HG02678 (cell line): ENCODE measurements at regions not wholly inside any gene's neighbourhood (a gene's known extent, or its start where the extent isn't known, plus 50 kb on each side); places are given as distances from the start of the nearest gene placed in this dataset.
A peak's percentile ranks its signal among the peaks of the same experiment; 100 is the strongest.
"Not testable (repeated sequence)": the region's sequence is repeated elsewhere in the genome, so short reads cannot be mapped to it uniquely, and the experiment has no call there.

ENCODE experiments used
- ATAC-seq: cut with Tn5 transposase; IDR thresholded peaks from one replicate; pipeline ENCODE4 v1.9.1; 2021; ENCODE audit warnings: mild to moderate bottlenecking, moderate library complexity; ENCODE audit not compliant: unreplicated experiment

DNA sequence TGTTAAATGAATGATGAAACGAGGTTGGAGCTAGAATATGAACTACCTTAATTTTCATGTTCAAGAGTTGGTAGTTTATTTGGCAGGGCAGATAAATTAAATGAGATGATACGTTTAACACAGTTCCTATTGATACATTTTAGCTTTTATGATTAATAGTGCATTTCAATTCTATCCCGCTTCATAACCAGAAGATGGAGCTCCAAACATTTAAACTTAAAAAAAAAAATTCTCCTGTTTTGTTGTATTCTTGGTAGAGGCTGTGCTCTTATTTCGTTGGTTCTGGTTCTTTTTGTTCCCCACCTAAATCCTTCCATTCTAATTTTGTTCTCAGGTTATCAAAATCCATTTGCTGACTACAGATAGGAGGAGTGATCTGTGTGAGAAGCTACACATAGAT lies 71.8 kb upstream of the PTPN13 start:
- ATAC-seq: no peak

DNA sequence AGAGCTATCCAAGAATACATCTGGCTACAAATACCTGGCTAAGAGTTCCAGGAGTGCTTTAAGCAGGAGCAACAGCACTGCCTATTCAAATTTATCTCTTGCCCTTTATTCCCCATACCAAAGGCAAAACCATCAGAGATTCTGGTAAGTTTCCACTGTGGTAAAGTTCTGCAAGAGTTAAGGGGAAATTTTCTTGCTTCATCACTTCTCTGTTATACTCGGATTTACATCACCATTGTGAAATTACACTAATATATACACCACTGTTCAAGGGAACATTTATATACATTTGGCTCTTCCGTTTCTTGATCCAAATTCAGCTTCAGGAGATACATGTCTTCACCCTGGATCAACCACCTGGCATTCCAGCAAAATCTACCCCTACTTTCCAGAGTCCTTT lies 70.8 kb upstream of the PTPN13 start:
- ATAC-seq: no peak

DNA sequence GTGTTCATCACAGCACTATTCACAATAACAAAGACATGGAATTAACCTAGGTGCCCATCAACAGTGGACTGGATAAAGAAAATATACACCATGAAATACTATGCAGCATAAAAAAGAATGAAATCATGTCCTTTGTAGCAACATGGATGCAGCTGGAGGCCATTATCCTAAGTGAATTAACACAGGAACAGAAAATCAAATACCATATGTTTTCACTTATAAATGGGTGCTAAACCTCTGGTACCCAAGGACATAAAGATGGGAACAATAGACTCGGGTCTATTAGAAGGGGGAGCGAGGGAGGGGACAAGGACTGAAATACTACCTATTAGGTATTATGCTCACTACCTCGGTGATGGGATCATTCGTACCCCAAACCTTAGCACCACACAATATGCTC lies 66.4 kb upstream of the PTPN13 start:
- not testable (repeated sequence) for ATAC-seq

DNA sequence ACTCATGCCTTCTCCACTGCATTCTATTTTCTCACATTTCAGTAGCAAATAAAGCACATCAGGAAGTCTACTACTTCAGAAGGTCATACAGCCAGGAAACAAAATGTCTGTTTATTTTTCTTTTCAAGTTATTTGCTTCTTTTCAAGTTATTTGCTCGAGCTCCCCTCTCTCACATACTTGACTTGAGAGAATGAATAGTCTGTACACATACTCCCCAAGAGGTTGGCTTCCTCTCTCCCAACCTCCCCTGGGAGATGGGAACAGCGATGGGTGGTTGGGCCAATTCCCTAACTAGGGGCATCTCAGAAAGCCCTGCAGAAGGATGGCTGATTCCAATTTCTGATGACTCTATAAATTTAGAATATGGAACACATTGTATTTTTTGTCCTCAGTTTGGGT lies 64.7 kb upstream of the PTPN13 start:
- ATAC-seq: no peak

DNA sequence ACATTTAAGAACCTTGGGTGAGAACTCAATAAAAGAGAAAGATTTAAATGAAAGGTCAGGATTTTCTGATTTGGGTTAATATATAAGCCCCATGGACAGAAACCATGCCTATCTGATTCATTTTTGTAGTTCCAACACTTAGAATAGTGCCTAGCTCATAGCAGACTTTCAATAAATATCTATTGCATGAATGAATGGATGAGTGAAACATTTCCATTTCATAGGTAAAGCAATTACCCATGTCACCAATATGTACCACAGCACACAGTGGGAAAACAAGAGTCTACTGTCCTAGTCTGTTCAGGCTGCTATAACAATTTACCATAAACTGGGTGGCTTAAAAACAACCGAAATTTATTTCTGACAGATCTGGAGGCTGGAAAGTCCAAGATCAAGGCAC lies 63.9 kb upstream of the PTPN13 start:
- ATAC-seq: peak; percentile 74

DNA sequence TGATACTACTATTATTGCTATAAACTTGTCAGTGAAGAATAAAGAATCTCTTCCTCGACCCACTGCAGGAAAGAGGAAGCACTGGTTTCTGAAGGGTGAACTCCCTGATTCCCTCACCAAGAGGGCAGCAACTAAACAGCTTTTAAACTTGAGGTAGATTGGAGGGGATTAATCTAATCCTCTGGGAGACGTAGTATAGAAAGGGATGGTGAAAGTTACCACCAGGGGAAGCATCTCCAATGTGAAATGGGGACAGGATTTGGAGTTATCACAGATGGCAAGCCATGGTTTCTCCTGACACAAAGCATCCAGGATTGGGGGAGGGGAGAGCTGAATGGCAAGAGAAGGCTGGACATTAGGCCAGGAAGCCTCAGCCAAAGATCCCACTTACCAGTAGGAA lies 62.7 kb upstream of the PTPN13 start:
- no peak for ATAC-seq

DNA sequence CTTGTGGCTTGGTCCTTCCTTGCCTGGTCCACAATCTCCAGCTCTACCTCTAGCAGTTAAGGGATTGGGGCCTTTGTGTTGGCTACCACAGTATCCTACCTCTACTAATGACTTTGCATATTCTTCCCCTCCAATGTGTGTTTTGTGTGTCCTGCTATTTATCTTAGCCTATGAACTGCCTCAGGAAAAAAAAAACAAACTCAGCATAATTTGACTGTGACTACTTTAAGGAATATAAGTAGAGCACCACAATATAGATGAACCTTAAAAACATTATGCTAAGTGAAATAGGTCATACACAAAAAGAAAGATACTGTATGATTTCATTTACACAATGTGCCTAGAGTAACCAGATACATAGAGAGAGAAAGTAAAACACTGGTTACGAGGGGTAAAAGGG lies 61.3 kb upstream of the PTPN13 start:
- no peak for ATAC-seq

DNA sequence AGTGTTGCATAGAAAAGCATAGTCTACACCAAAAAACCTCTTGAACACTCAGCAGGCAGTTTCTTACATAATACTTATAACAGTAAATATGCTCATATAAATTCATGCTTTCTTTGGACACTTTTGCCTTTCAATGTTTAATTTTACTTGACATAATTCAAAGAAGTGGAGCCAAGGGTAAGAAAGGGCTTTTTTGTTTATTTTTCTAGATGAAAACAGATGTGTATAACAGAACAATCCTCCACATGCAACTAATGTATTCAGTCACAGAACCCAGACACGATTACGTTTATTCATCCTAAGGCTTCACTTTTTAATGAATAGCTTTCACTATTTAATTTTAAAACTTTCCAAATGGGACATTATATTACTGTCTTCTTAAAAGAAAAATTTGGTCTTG lies 58.0 kb upstream of the PTPN13 start:
- ATAC-seq: no peak

DNA sequence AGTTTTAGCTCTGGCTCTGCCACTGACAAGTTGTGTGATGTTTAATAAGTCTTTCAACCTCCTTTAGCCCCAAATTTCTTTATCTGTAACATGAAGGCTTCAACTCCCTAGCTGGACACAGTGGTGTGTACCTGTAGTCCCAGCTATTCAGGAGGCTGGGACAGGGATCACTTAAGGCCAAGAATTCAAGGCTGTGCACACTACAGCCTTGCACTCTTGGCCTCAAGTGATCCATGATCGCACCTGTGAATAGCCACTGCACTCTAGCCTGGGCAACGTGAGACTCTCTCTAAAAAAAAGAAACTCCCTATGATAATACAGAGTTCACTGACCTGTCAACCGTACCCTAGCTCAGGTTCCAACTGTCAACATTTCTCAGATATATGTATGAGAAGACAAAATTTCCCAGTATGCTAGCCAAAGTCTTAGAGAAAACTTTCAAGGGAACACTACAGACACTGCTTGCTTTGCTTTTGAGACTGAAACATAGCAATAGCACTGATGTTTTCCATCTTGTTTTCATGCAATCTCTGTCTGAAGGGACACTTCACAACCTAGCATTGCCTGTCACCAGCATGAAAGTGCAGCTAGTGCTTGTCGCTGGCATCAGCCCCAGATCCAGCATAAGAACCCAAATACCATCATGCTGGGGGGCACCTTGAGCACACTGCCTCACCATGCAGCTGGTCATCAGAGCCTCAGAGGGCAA lies 51.6 kb upstream of the PTPN13 start:
- ATAC-seq: no peak

DNA sequence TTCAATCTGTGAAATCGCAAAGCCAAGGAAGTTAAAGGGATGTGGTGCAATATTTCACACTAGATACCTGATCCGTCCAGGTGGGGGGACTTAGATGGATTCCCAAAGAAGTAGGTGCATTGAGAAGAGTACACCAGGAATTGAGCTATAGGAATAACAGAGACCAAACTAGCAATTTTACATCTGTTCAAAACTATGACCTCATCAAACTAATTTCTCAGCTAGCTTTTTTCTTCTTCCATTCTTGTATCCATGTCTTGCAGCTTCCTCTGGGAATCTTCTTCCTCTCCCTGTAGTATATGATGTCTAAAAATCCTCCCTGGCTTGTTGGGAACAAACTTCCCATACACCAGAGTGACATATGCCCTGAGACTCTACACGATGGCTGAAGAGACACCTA lies 51.0 kb upstream of the PTPN13 start:
- no peak for ATAC-seq

DNA sequence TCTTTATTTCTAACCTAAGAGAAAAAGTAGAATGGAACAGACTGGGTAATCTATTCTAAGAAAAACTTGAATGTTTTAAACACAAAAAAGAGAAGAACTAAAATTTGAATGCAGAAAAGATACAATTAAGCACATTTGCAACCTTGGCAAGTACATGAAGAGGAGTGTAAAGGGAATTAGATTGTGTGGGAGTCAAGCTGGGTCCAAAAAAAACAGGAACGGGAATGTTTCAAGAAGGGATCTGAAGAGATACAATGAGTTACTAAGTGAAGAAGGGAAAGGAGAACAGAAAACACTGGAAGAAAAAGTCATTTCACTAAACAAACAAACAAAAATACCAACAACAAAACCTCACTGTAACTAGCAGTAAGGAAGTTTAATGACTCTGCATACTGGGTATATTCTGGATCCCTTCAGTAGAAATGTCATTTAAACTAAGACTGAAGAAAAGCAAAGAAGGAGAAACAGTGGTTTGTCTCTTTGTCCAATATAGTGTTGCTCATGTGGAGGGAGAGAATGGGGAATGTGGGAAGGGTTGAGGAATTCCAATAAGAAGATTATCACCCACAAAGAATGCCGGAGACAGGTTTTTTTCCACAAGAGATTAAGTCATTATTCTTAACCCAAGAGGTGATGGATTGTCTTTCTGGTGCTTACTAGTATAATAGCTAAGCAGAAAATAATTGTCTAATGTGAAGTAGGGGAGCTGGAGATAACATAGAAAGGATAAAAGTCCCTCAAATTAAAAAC lies 50.4 kb upstream of the PTPN13 start:
- ATAC-seq: no peak

DNA sequence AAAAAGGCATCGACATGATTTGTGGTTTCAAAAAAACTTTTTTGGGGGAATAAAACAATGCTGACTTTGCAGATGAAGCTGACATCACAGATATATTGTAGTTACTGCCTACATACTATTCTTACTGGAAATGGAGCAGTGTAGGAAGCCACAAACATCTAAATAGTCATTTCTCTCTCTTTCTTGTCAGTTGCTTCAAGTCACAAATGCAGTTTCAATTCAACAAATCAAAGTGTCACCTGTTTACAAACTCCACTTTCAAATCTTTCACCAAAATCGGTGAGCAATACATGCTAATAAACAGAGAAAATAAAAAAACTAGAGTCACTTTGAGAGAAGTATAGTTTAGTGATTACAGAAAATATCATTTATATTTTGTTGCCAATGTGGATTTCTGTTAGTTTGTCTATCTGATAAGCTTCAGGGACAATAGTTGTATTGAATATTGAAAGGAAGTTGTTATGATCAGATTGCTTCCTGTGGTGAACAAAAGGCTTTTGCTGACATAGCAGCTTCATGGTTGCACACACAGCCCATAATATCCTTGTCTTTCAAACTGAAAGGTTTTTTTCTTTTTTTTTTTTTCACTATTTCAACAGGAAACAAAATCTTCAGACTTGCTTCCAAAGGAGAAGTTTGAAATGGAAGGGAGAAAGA lies 49.7 kb upstream of the PTPN13 start:
- ATAC-seq: peak; percentile 77
